Calu3 (cell line): ENCODE measurements at regions not wholly inside any gene's neighbourhood (a gene's known extent, or its start where the extent isn't known, plus 50 kb on each side); places are given as distances from the start of the nearest gene placed in this dataset.

Experiments
- BruUV-seq: library from RNA; stranded (reverse); fragments of 400-500 nt; replicated peaks from 2 replicates; lab custom pipeline; 2021; lab: Mats Ljungman, UMichigan
- CTCF ChIA-PET: fragments of 300-600 bp; sonication (Branson Sonifier 250); formaldehyde crosslinking; loops from one replicate; lab custom pipeline; 2022; ENCODE audit warnings: antibody characterized with exemption; lab: Charles Lee
- DNase-seq: peaks from one replicate; pipeline ENCODE4 v3.0.0; 2022
- H3K27ac Mint-ChIP-seq: one replicate; pipeline ENCODE4 v1.8.0; 2022; ENCODE audit warnings: mixed read lengths; ENCODE audit not compliant: unreplicated experiment
- H3K27me3 Mint-ChIP-seq: one replicate; pipeline ENCODE4 v1.8.0; 2022; ENCODE audit warnings: mixed read lengths; ENCODE audit not compliant: unreplicated experiment
- H3K36me3 Mint-ChIP-seq: one replicate; pipeline ENCODE4 v1.8.0; 2022; ENCODE audit warnings: mild to moderate bottlenecking, moderate library complexity, mixed read lengths; ENCODE audit not compliant: insufficient read depth, unreplicated experiment
- H3K4me1 Mint-ChIP-seq: one replicate; pipeline ENCODE4 v1.8.0; 2022; ENCODE audit warnings: mild to moderate bottlenecking, low read depth, mixed read lengths; ENCODE audit not compliant: unreplicated experiment
- H3K4me3 Mint-ChIP-seq: one replicate; pipeline ENCODE4 v1.8.0; 2022; ENCODE audit warnings: mild to moderate bottlenecking, low read depth, moderate library complexity, mixed read lengths; ENCODE audit not compliant: unreplicated experiment
- H3K9me3 Mint-ChIP-seq: one replicate; pipeline ENCODE4 v1.8.0; 2022; ENCODE audit warnings: low read depth, mixed read lengths; ENCODE audit not compliant: unreplicated experiment
- CTCF ChIP-seq: fragments of 200-600 bp; IDR thresholded peaks from one replicate; pipeline ENCODE4 v1.8.0; 2022; ENCODE audit warnings: antibody characterized with exemption; ENCODE audit not compliant: unreplicated experiment
- intact Hi-C: fragments of 100-400 bp; cut with micrococcal nuclease; formaldehyde crosslinking; loops from one replicate; pipeline ENCODE4 v1.10.0; 2022; ENCODE audit not compliant: unreplicated experiment

- no peaks in the 10 kb centered on the region for H3K27me3 Mint-ChIP-seq
- intact Hi-C loops = no loop called here
- CTCF ChIA-PET = no interaction called here
Observed at GRCh38 chr22:48481748-48482147, 1345.9 kb downstream of the BRD1 start.

GRCh38 chr22:48478529-48479265 is 1349.0 kb downstream of the BRD1 start:
- no peaks in the 10 kb centered on the region for H3K4me1 Mint-ChIP-seq
- no TSS peak for BruUV-seq
- intact Hi-C loops = no loop called here
- CTCF ChIA-PET = no interaction called here
- H3K36me3 Mint-ChIP-seq = peaks cover 11% of the 10 kb centered on the region
- TF ChIP-seq CTCF = no peak
- H3K9me3 Mint-ChIP-seq = peaks cover 17% of the 10 kb centered on the region
- no peaks in the 10 kb centered on the region for H3K27me3 Mint-ChIP-seq
- H3K4me3 Mint-ChIP-seq = no peak overlapping the region
- no peak overlapping the region for H3K27ac Mint-ChIP-seq
- no peak for DNase-seq

More at GRCh38 chr22:48481748-48482147, 1345.9 kb downstream of the BRD1 start:
- TF ChIP-seq CTCF = no peak
- Mint-ChIP-seq H3K4me3 (no peak overlapping the region), H3K9me3 (peaks cover 2% of the 10 kb centered on the region), H3K27ac (no peak overlapping the region), H3K36me3 (peaks cover 1% of the 10 kb centered on the region), H3K4me1 (no peaks in the 10 kb centered on the region)
- DNase-seq = no peak
- no TSS peak for BruUV-seq

GRCh38 chr22:48478124-48478523 is 1349.5 kb downstream of the BRD1 start:
- TF ChIP-seq CTCF = no peak
- Mint-ChIP-seq H3K4me1 (no peaks in the 10 kb centered on the region), H3K27ac (no peak overlapping the region), H3K36me3 (peaks cover 11% of the 10 kb centered on the region), H3K4me3 (no peak overlapping the region), H3K9me3 (peaks cover 18% of the 10 kb centered on the region), H3K27me3 (no peaks in the 10 kb centered on the region)
- intact Hi-C loops = no loop called here
- CTCF ChIA-PET = no interaction called here
- DNase-seq = no peak
- no TSS peak for BruUV-seq

GRCh38 chr22:48477031-48477721 is 1350.5 kb downstream of the BRD1 start:
- intact Hi-C loops = no loop called here
- H3K27me3 Mint-ChIP-seq = no peaks in the 10 kb centered on the region
- no peak for TF ChIP-seq CTCF
- H3K36me3 Mint-ChIP-seq = peaks cover 11% of the 10 kb centered on the region
- BruUV-seq = no TSS peak
- CTCF ChIA-PET = no interaction called here
- H3K9me3 Mint-ChIP-seq = peaks cover 23% of the 10 kb centered on the region
- no peak overlapping the region for H3K27ac Mint-ChIP-seq
- no peak for DNase-seq
- no peaks in the 10 kb centered on the region for H3K4me1 Mint-ChIP-seq
- no peak overlapping the region for H3K4me3 Mint-ChIP-seq
